OCI-LY7 (cell line): ENCODE measurements at regions not wholly inside any gene's neighbourhood (a gene's known extent, or its start where the extent isn't known, plus 50 kb on each side); places are given as distances from the start of the nearest gene placed in this dataset.

Experiments
- BruUV-seq: library from RNA; stranded (reverse); fragments of 400-500 nt; replicated peaks from 2 replicates; lab custom pipeline; 2021; lab: Mats Ljungman, UMichigan
- CTCF ChIA-PET: fragments of 300-600 bp; sonication (Branson Sonifier 250); formaldehyde crosslinking; loops from one replicate; lab custom pipeline; 2022; ENCODE audit warnings: antibody characterized with exemption; ENCODE audit not compliant: unreplicated experiment; lab: Charles Lee
- POLR2A ChIA-PET: fragments of 300-600 bp; sonication (Branson Sonifier 250); formaldehyde crosslinking; loops from one replicate; lab custom pipeline; 2022; ENCODE audit warnings: antibody characterized with exemption; lab: Charles Lee
- DNase-seq: peaks from one replicate; pipeline ENCODE4 v3.0.0-alpha.2; 2015; ENCODE audit warnings: low spot score
- H2AFZ ChIP-seq: fragments of 200-600 bp; sonication (generic), shearing (Covaris generic); 2 replicates; pipeline ENCODE4 v1.6.1; 2014; ENCODE audit warnings: mild to moderate bottlenecking, antibody characterized with exemption, low read length, moderate library complexity
- H3K27ac ChIP-seq: fragments of 200-600 bp; sonication (generic); 2 replicates; pipeline ENCODE4 v1.5.1; 2014; ENCODE audit warnings: mixed run types, low read depth, mild to moderate bottlenecking, moderate library complexity, low read length, inconsistent platforms; ENCODE audit not compliant: poor library complexity, severe bottlenecking
- H3K36me3 ChIP-seq: fragments of 200-600 bp; sonication (generic); 2 replicates; pipeline ENCODE4 v1.6.1; 2014; ENCODE audit warnings: mild to moderate bottlenecking, antibody characterized with exemption, low read length, moderate library complexity, mixed read lengths; ENCODE audit not compliant: insufficient read depth
- H3K4me1 ChIP-seq: fragments of 200-600 bp; sonication (generic); 2 replicates; pipeline ENCODE4 v1.5.1; 2014; ENCODE audit warnings: mild to moderate bottlenecking, low read length; ENCODE audit not compliant: insufficient read depth, poor library complexity, severe bottlenecking
- H3K4me2 ChIP-seq: fragments of 200-600 bp; sonication (generic); 2 replicates; pipeline ENCODE4 v1.6.1; 2014; ENCODE audit warnings: mild to moderate bottlenecking, low read length
- H3K4me3 ChIP-seq: fragments of 200-600 bp; sonication (generic); 2 replicates; pipeline ENCODE4 v1.5.1; 2014; ENCODE audit warnings: mild to moderate bottlenecking, low read depth, low read length; ENCODE audit not compliant: poor library complexity, severe bottlenecking
- H3K79me2 ChIP-seq: fragments of 200-600 bp; sonication (generic); 2 replicates; pipeline ENCODE4 v1.6.1; 2016; ENCODE audit warnings: low read depth, mild to moderate bottlenecking, low read length, moderate library complexity, mixed read lengths; ENCODE audit not compliant: insufficient read depth
- H3K9me2 ChIP-seq: fragments of 200-600 bp; sonication (generic); 2 replicates; pipeline ENCODE4 v1.6.1; 2016; ENCODE audit warnings: mild to moderate bottlenecking, low read length, mixed read lengths; ENCODE audit not compliant: insufficient read depth
- H3K9me3 ChIP-seq: fragments of 200-600 bp; sonication (generic); 2 replicates; pipeline ENCODE4 v1.6.1; 2014; ENCODE audit warnings: mild to moderate bottlenecking, mixed run types, low read length, mixed read lengths
- H4K20me1 ChIP-seq: fragments of 200-600 bp; sonication (generic); 2 replicates; pipeline ENCODE4 v1.6.1; 2014; ENCODE audit warnings: mild to moderate bottlenecking, antibody characterized with exemption, low read length, moderate library complexity, mixed read lengths; ENCODE audit not compliant: insufficient read depth
- EZH2phosphoT487 ChIP-seq: fragments of 200-600 bp; sonication (generic); IDR thresholded peaks from 2 replicates; pipeline ENCODE4 v1.6.1; 2018; ENCODE audit warnings: low read depth, borderline replicate concordance, mild to moderate bottlenecking, mixed run types, antibody characterized with exemption, low read length, moderate library complexity, mixed read lengths
- intact Hi-C: fragments of 100-400 bp; cut with micrococcal nuclease; formaldehyde crosslinking; loops from one replicate; pipeline ENCODE4 v1.10.0; 2022; ENCODE audit not compliant: unreplicated experiment
- TF ChIP-seq, protein P1 (sequence below): fragments of 200-600 bp; sonication (generic); conservative IDR thresholded peaks from 2 replicates; pipeline ENCODE4 v1.5.1; 2014; ENCODE audit warnings: mild to moderate bottlenecking, antibody characterized with exemption, low read length, moderate library complexity, mixed read lengths

DNA sequence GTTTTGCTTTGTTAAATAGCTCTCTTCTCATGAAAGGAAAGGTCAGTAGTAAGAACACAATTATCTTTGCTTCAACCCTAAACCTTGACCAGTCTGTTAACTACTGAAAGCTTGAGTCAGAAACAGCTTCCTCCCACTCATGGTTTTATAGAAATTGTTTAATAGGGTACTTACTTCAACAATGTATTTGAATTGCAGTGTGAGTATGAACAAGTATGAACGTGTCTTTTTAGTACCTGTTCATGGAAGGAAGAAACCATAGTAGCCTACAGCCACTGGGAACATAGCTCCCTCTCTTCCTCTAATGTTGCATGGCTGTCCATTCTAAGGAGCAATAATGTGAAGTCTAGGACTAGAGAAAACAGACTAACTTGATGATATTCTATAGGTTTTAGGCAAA, 311.0 kb downstream of the MCTP2 start:
- no peak overlapping the region for H3K4me2 ChIP-seq
- CTCF ChIA-PET: no interaction called here
- intact Hi-C loops: no loop called here
- H3K9me3 ChIP-seq: no peaks in the 10 kb centered on the region
- no peak for DNase-seq
- POLR2A ChIA-PET: interaction anchor here (1.1 kb wide), 1 partner anchor 13 kb away, joined by 3 read pairs; no protein-coding TSS in a partner anchor
- no peaks in the 10 kb centered on the region for H3K9me2 ChIP-seq
- no peaks in the 10 kb centered on the region for H4K20me1 ChIP-seq
- H2AFZ ChIP-seq: no peak overlapping the region
- H3K36me3 ChIP-seq: no peaks in the 10 kb centered on the region
- no peak for TF ChIP-seq EZH2phosphoT487
- TF ChIP-seq, protein P1, sequence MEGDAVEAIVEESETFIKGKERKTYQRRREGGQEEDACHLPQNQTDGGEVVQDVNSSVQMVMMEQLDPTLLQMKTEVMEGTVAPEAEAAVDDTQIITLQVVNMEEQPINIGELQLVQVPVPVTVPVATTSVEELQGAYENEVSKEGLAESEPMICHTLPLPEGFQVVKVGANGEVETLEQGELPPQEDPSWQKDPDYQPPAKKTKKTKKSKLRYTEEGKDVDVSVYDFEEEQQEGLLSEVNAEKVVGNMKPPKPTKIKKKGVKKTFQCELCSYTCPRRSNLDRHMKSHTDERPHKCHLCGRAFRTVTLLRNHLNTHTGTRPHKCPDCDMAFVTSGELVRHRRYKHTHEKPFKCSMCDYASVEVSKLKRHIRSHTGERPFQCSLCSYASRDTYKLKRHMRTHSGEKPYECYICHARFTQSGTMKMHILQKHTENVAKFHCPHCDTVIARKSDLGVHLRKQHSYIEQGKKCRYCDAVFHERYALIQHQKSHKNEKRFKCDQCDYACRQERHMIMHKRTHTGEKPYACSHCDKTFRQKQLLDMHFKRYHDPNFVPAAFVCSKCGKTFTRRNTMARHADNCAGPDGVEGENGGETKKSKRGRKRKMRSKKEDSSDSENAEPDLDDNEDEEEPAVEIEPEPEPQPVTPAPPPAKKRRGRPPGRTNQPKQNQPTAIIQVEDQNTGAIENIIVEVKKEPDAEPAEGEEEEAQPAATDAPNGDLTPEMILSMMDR: no peak
- BruUV-seq: no TSS peak
- no peak overlapping the region for H3K27ac ChIP-seq
- H3K79me2 ChIP-seq: no peaks in the 10 kb centered on the region
- H3K4me3 ChIP-seq: no peak overlapping the region
- no peaks in the 10 kb centered on the region for H3K4me1 ChIP-seq

DNA sequence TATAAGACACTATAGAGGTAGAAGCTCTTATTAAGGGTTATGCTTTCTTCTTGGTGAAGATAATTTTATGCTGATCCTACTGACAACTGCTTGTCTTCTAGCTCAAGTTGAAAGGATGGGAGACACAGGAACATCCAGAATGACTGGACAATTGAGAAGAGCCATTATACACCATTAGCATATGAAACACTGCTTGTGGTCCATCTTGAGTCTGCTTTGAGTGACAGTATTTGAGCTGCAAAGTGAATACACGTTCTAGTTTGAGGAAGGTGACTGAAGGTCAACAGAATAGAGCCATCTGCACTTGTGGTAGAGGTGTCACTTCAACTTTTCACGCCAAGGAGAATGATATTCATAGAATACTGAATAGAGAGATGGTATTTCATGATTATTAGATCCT, 315.4 kb downstream of the MCTP2 start:
- Histone ChIP-seq H2AFZ (no peak overlapping the region), H3K4me2 (no peak overlapping the region), H3K27ac (no peak overlapping the region), H3K9me2 (no peaks in the 10 kb centered on the region), H3K36me3 (no peaks in the 10 kb centered on the region), H3K4me1 (no peaks in the 10 kb centered on the region), H3K9me3 (no peaks in the 10 kb centered on the region), H4K20me1 (no peaks in the 10 kb centered on the region), H3K79me2 (no peaks in the 10 kb centered on the region), H3K4me3 (no peak overlapping the region)
- TF ChIP-seq, protein P1: no peak
- no peak for TF ChIP-seq EZH2phosphoT487
- ChIA-PET POLR2A (interaction anchor here (1.5 kb wide), 2 partner anchors 10 to 21 kb away, joined by 3 to 4 read pairs; no protein-coding TSS in a partner anchor), CTCF (no interaction called here)
- intact Hi-C loops: no loop called here
- no peak for DNase-seq
- BruUV-seq: no TSS peak

GRCh38 chr15:94547711-94548110, 316.4 kb downstream of the MCTP2 start:
- Histone ChIP-seq H3K4me2 (no peak overlapping the region), H3K36me3 (no peaks in the 10 kb centered on the region), H2AFZ (no peak overlapping the region), H3K9me2 (no peaks in the 10 kb centered on the region), H3K4me1 (no peaks in the 10 kb centered on the region), H3K9me3 (no peaks in the 10 kb centered on the region), H3K27ac (no peak overlapping the region), H3K79me2 (no peaks in the 10 kb centered on the region), H4K20me1 (no peaks in the 10 kb centered on the region), H3K4me3 (no peak overlapping the region)
- BruUV-seq: no TSS peak
- CTCF ChIA-PET: no interaction called here
- TF ChIP-seq, protein P1: no peak
- TF ChIP-seq EZH2phosphoT487: no peak
- no peak for DNase-seq
- POLR2A ChIA-PET: interaction anchor here (0.5 to 1.5 kb wide), 4 partner anchors 11 to 508 kb away, joined by 3 to 4 read pairs (median 4); no protein-coding TSS in a partner anchor
- intact Hi-C loops: no loop called here
